Medulla oblongata (tissue), 1 donor: ENCODE measurements at regions not wholly inside any gene's neighbourhood (a gene's known extent, or its start where the extent isn't known, plus 50 kb on each side); places are given as distances from the start of the nearest gene placed in this dataset.

Source experiments
- DNase-seq: peaks from one replicate; pipeline ENCODE4 v3.0.0-alpha.2; 2015; ENCODE audit errors: extremely low spot score

GRCh38 chr4:58935332-58935731, 1825.1 kb upstream of the IGFBP7 start:
- no peak for DNase-seq

- DNase-seq: no peak
Measured at GRCh38 chr4:58936436-58936835, 1826.3 kb upstream of the IGFBP7 start.

GRCh38 chr4:58940167-58940566, 1830.0 kb upstream of the IGFBP7 start:
- DNase-seq: no peak

- no peak for DNase-seq
Measured at GRCh38 chr4:58941286-58941685, 1831.1 kb upstream of the IGFBP7 start.

GRCh38 chr4:58953575-58953974, 1843.4 kb upstream of the IGFBP7 start:
- DNase-seq: no peak

- no peak for DNase-seq
Measured at GRCh38 chr4:58957711-58958110, 1847.5 kb upstream of the IGFBP7 start.

- no peak for DNase-seq
Measured at GRCh38 chr4:58961283-58961682, 1851.1 kb upstream of the IGFBP7 start.

- no peak for DNase-seq
Measured at GRCh38 chr4:58961925-58962324, 1851.7 kb upstream of the IGFBP7 start.

GRCh38 chr4:58962424-58962823, 1852.2 kb upstream of the IGFBP7 start:
- no peak for DNase-seq

- DNase-seq: no peak
Measured at GRCh38 chr4:58981828-58982227, 1871.6 kb upstream of the IGFBP7 start.

GRCh38 chr4:58983887-58984286, 1873.7 kb upstream of the IGFBP7 start:
- no peak for DNase-seq

- DNase-seq: no peak
Measured at GRCh38 chr4:59002148-59002547, 1892.0 kb upstream of the IGFBP7 start.

- no peak for DNase-seq
Measured at GRCh38 chr4:59024257-59024656, 1914.1 kb upstream of the IGFBP7 start.

GRCh38 chr4:59037812-59038211, 1927.6 kb upstream of the IGFBP7 start:
- no peak for DNase-seq

- no peak for DNase-seq
Measured at GRCh38 chr4:59039046-59039445, 1928.9 kb upstream of the IGFBP7 start.

- no peak for DNase-seq
Measured at GRCh38 chr4:59044286-59044900, 1934.2 kb upstream of the IGFBP7 start.

GRCh38 chr4:59054086-59054485, 1943.9 kb upstream of the IGFBP7 start:
- no peak for DNase-seq

GRCh38 chr4:59057804-59058203, 1947.6 kb upstream of the IGFBP7 start:
- no peak for DNase-seq

GRCh38 chr4:59058543-59058942, 1948.4 kb upstream of the IGFBP7 start:
- DNase-seq: no peak

GRCh38 chr4:59060002-59060846, 1950.0 kb upstream of the IGFBP7 start:
- DNase-seq: no peak

GRCh38 chr4:59060895-59061294, 1950.7 kb upstream of the IGFBP7 start:
- DNase-seq: no peak

- no peak for DNase-seq
Measured at GRCh38 chr4:59063015-59063720, 1953.0 kb upstream of the IGFBP7 start.
